ENCODE measurements at regions not wholly inside any gene's neighbourhood (a gene's known extent, or its start where the extent isn't known, plus 50 kb on each side); places are given as distances from the start of the nearest gene placed in this dataset.

DNA sequence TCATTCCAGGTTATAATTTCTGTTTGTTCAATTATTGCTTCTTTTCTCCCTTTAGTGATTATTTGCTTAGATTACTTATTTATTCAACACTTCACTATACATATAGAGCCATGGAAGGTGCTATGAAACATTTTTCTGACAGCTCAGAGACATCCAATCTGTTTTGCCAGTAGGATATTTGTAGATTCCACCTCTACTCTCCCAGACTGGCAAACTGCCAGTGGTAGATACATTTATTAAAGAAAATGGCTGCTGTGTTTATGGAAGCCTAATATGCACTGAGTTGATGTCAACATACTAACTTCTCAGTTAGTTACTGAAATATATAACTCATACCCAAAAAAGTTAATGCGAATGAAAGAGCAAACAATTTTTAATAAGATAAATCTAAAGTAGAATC is 348.6 kb downstream of the TRAM1L1 start:
- no peak for TF ChIP-seq RBM39 (IDR thresholded peaks at IDR 0.05; ENCODE audit: low read depth, low read length, poor library complexity, severe bottlenecking)
- TF ChIP-seq, protein P1, sequence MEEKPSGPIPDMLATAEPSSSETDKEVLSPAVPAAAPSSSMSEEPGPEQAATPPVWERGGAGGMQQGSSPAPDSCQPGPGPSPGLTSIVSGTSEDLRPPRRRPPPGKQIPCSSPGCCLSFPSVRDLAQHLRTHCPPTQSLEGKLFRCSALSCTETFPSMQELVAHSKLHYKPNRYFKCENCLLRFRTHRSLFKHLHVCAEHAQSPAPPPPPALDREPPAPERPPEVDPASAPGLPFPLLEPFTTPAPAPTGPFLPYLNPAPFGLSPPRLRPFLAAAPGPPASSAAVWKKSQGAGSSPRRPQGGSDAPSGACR (CRISPR knock-in tag; IDR thresholded peaks at IDR 0.05): no peak
- no peak for TF ChIP-seq ZNF615 (CRISPR knock-in tag; IDR thresholded peaks at IDR 0.05; ENCODE audit: borderline replicate concordance)
- TF ChIP-seq, protein P2, sequence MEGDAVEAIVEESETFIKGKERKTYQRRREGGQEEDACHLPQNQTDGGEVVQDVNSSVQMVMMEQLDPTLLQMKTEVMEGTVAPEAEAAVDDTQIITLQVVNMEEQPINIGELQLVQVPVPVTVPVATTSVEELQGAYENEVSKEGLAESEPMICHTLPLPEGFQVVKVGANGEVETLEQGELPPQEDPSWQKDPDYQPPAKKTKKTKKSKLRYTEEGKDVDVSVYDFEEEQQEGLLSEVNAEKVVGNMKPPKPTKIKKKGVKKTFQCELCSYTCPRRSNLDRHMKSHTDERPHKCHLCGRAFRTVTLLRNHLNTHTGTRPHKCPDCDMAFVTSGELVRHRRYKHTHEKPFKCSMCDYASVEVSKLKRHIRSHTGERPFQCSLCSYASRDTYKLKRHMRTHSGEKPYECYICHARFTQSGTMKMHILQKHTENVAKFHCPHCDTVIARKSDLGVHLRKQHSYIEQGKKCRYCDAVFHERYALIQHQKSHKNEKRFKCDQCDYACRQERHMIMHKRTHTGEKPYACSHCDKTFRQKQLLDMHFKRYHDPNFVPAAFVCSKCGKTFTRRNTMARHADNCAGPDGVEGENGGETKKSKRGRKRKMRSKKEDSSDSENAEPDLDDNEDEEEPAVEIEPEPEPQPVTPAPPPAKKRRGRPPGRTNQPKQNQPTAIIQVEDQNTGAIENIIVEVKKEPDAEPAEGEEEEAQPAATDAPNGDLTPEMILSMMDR (CRISPR knock-in tag; IDR thresholded peaks at IDR 0.05): no peak
- TF ChIP-seq, protein P3, sequence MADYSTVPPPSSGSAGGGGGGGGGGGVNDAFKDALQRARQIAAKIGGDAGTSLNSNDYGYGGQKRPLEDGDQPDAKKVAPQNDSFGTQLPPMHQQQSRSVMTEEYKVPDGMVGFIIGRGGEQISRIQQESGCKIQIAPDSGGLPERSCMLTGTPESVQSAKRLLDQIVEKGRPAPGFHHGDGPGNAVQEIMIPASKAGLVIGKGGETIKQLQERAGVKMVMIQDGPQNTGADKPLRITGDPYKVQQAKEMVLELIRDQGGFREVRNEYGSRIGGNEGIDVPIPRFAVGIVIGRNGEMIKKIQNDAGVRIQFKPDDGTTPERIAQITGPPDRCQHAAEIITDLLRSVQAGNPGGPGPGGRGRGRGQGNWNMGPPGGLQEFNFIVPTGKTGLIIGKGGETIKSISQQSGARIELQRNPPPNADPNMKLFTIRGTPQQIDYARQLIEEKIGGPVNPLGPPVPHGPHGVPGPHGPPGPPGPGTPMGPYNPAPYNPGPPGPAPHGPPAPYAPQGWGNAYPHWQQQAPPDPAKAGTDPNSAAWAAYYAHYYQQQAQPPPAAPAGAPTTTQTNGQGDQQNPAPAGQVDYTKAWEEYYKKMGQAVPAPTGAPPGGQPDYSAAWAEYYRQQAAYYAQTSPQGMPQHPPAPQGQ (CRISPR knock-in tag; IDR thresholded peaks at IDR 0.05; ENCODE audit: borderline replicate concordance): no peak
- no peak for TF ChIP-seq RBFOX2 (IDR thresholded peaks at IDR 0.05; ENCODE audit: low read depth, low read length)
- no peak for TF ChIP-seq GABPA (IDR thresholded peaks at IDR 0.05; ENCODE audit: low read depth, low read length)
- no peak for TF ChIP-seq GABPA (CRISPR knock-in tag; IDR thresholded peaks at IDR 0.05; ENCODE audit: low read depth)
- no peak for TF ChIP-seq ETV6 (CRISPR knock-in tag; conservative IDR thresholded peaks at IDR 0.05)
- no peak for TF ChIP-seq SETDB1 (CRISPR knock-in tag; IDR thresholded peaks at IDR 0.05; ENCODE audit: borderline replicate concordance)
- TF ChIP-seq BRD4 (CRISPR knock-in tag; IDR thresholded peaks at IDR 0.05): no peak
- TF ChIP-seq, protein P4, sequence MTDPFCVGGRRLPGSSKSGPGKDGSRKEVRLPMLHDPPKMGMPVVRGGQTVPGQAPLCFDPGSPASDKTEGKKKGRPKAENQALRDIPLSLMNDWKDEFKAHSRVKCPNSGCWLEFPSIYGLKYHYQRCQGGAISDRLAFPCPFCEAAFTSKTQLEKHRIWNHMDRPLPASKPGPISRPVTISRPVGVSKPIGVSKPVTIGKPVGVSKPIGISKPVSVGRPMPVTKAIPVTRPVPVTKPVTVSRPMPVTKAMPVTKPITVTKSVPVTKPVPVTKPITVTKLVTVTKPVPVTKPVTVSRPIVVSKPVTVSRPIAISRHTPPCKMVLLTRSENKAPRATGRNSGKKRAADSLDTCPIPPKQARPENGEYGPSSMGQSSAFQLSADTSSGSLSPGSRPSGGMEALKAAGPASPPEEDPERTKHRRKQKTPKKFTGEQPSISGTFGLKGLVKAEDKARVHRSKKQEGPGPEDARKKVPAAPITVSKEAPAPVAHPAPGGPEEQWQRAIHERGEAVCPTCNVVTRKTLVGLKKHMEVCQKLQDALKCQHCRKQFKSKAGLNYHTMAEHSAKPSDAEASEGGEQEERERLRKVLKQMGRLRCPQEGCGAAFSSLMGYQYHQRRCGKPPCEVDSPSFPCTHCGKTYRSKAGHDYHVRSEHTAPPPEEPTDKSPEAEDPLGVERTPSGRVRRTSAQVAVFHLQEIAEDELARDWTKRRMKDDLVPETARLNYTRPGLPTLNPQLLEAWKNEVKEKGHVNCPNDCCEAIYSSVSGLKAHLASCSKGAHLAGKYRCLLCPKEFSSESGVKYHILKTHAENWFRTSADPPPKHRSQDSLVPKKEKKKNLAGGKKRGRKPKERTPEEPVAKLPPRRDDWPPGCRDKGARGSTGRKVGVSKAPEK (CRISPR knock-in tag; IDR thresholded peaks at IDR 0.05; ENCODE audit: borderline replicate concordance): no peak
- no peak for TF ChIP-seq SOX5 (CRISPR knock-in tag; IDR thresholded peaks at IDR 0.05; ENCODE audit: borderline replicate concordance)

Measured in HepG2 (cell line).